Jurkat, Clone E6-1 (cell line): ENCODE measurements at regions not wholly inside any gene's neighbourhood (a gene's known extent, or its start where the extent isn't known, plus 50 kb on each side); places are given as distances from the start of the nearest gene placed in this dataset.

ENCODE experiments used
- DNase-seq: peaks from one replicate; pipeline ENCODE4 v3.0.0-alpha.2; 2011; ENCODE audit warnings: low read depth, low spot score
- H3K4me3 ChIP-seq: 2 replicates; pipeline ENCODE4 v1.5.1; 2011; ENCODE audit warnings: mild to moderate bottlenecking, low read length, control low read depth, moderate library complexity

DNA sequence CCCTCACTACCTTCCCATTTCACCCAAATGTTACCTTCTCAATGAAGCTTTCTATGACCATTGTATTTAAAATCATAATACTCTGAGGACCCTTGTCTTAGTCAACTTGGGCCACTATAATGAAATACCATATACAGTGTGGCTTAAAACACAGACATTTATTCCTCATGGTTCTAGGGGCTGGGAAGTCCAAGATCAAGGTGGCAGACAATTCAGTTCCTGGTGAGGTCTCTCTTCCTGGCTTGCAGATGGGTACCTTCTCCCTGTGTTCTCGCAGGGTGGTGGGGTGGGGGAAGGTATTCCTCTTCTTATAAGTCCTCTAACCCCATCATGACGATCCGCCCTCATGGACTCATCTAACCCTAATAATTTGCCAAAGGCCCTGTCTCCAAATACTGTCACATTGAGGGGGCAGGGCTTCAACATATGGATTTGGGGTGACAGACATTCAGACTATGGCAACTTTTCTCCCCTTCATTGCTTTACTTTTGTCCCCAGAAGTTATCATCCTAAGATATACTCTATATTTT, 163.7 kb upstream of the PWP1 start:
- no peak overlapping the region for H3K4me3 ChIP-seq
- DNase-seq = no peak

DNA sequence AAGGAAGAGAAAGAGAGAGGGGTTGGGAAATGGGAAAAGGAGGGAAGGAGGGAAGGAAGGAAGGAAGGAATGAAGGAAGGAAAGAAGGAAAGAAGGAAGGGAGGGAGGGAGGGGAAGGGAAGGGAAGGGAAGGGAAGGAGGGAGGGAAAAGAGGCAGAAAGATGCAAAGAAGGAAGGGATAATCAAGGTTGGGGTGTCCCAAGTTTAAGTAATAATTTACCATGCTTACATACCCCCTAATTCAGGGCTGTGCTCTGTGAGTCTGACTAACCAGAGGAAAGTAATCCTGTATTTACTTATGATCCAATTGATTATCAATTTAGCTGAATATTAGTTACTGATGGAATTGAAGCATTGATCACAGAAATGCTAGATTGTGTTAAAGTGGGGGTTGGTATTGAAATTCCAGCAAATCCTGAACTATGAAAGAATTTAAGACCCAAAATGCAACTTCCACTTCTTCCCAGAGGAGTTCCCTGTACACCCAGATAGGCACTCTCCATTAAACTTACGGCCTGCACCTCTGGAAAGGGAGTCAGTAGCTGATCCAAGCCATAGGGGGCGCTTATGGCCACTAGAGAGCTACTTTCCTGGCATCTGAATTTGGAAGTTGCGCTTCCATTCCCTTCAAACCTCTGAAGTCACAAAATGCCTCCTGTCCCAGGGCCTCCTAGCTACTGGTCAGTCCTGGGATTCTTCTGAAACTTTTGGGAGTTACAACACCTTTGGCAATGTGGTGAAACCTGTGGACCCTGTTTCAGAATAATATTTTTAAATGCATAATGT, 162.7 kb upstream of the PWP1 start:
- no peak for DNase-seq
- no peak overlapping the region for H3K4me3 ChIP-seq

DNA sequence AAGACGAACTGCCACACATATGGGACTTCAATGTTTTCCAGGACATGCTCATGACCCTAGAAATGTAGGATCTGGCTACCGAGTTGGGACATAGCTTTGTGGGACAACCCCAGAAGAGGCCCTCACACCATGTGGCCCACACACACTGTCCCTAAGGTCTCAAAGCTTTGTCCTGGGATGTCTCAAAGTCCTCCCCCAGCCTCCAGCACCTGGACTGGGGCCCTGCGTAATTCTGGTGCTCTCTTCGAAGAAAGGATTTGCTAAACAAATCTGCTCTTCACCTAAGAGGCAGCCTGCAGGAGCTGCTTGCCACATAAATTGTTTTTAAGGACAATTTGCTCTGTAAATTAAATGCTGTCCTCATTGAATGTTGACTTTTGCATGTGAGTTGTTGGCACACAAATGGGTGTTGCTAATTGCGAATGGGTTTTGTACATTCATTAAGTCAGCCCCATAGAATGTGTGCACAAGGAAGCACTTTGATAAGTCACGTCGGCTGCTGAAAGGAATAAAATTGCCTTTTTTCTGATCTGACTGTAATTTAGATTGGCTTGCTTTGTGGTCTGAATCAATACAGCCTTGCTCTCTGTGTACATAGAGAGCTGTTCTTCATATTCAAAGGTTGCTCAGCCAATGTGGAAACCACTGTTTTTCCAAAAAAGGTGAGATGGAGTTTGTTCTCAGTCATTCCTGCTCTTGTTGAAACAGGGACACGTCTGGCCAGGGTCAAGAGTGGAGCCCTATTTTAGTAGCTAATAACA, 161.6 kb upstream of the PWP1 start:
- H3K4me3 ChIP-seq = no peak overlapping the region
- DNase-seq = no peak

- H3K4me3 ChIP-seq = no peak overlapping the region
- DNase-seq = no peak
Observed at GRCh38 chr12:107525063-107525718, 160.4 kb upstream of the PWP1 start.

- no peak overlapping the region for H3K4me3 ChIP-seq
- DNase-seq = no peak
Observed at GRCh38 chr12:107525719-107526554, 159.7 kb upstream of the PWP1 start.

DNA sequence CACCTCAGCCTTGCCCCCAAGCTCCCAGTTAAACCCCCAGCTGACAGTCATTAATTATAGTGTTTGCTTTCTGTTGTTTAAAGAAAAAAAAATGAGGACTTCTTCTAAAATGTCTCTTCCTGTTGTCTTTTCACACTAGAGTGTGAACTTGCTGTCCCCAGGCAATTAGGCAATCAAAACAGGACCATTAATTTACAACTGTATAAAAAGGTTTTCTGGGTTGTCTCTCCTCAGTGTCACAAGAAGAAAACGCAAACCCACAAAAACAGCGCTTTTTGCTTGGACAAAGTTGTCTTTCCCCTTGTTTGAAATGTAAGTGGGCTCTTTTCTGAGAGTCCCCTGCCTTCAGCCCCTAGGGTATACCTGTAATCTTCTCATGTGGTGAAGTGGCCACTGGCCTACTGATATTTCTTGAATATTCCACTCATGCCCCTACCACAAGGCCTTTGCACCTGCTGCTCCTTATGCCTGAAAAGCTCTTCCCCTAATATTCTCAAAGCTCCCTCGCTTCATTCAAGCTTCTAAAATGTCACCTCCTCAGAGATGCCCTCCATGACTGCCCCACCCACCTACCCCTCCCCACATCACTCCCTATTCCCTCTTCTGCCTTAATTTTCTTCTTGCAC, 158.9 kb upstream of the PWP1 start:
- no peak for DNase-seq

GRCh38 chr12:107528731-107529365, 156.8 kb upstream of the PWP1 start:
- H3K4me3 ChIP-seq = no peak overlapping the region
- DNase-seq = no peak

More for the DNA sequence above, 158.9 kb upstream of the PWP1 start:
- H3K4me3 ChIP-seq = no peak overlapping the region

DNA sequence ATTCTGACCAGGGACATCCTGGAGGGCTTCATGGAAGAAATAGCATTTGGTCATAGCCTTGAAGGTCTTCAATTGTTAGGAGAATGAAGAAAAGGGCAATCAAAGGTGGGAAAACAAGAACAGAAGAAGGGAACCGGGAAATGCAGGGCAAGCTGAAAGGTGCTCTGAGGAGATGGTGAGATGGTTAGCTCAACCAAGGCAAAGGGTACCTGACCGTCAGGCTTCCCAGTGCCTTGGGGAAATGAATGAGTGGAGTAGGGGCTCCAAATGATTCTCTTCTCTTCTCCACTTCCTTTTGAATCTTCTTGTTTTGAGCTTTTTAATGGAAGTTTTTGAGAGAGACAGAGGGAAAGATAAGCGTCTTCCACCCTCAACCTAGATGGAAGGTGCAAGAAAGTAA, 155.6 kb upstream of the PWP1 start:
- DNase-seq = no peak
- H3K4me3 ChIP-seq = no peak overlapping the region

- H3K4me3 ChIP-seq = no peak overlapping the region
- DNase-seq = no peak
Observed at GRCh38 chr12:107530701-107531100, 154.9 kb upstream of the PWP1 start.

GRCh38 chr12:107533218-107533617, 152.4 kb upstream of the PWP1 start:
- no peak for DNase-seq
- no peak overlapping the region for H3K4me3 ChIP-seq

- H3K4me3 ChIP-seq = no peak overlapping the region
- no peak for DNase-seq
Observed at GRCh38 chr12:107536613-107537012, 149.0 kb upstream of the PWP1 start.

- no peak overlapping the region for H3K4me3 ChIP-seq
- no peak for DNase-seq
Observed at GRCh38 chr12:107537464-107538119, 148.0 kb upstream of the PWP1 start.

- no peak overlapping the region for H3K4me3 ChIP-seq
- DNase-seq = no peak
Observed at GRCh38 chr12:107539196-107539939, 146.2 kb upstream of the PWP1 start.

DNA sequence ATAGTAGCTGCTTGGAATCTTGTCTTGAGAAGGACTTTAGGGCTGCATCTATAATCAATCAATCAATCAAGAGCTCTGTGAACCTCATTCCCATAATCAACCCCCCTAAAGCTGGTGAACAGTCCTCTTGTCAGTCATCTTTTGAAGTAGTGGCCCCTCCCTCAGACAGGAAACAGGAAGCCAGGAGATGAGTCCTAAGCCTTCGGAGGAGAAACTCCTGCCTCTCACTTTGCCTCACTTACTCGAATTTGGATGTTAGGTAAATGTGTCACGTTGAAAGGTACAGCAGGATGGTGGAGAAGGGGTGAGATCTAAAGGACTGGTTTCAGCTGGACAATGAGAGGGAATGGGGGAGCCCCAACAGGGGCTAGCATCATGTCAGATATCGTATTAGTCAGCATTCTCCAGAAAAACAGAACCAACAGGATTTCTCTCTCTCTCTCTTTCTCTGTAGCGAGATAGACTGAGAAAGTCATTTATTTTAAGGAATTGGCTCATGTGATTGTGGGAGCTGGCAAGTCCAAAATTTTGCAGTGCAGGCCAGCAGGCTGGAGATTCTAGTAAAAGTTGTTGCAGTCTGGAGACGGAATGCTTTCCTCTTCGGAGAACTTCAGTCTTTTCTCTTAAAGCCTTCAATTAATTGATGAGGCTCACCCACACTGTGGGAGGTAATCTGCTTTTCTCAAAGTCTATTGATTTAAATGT, 144.4 kb upstream of the PWP1 start:
- DNase-seq = no peak
- H3K4me3 ChIP-seq = no peak overlapping the region

GRCh38 chr12:107543416-107543815, 142.2 kb upstream of the PWP1 start:
- no peak for DNase-seq
- H3K4me3 ChIP-seq = no peak overlapping the region

DNA sequence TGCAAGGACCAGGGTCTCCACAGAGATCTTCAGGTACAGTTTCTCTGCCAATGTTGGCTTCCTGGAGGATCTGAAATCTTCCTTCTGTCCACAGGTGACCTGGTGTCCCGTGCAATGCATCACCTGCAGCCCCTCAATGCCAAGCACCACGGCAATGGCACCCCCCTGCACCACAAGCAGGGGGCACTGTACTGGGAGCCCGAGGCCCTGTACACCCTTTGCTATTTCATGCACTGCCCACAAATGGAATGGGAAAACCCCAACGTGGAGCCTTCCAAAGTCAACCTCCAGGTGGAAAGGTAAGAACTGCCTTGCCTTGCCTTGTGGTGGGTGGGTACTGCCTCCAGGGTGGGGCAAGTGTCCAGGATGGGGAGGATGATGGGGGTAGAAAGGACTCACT, 141.8 kb upstream of the PWP1 start:
- DNase-seq = no peak
- H3K4me3 ChIP-seq = no peak overlapping the region
